Caco-2 (cell line): ENCODE measurements at regions not wholly inside any gene's neighbourhood (a gene's known extent, or its start where the extent isn't known, plus 50 kb on each side); places are given as distances from the start of the nearest gene placed in this dataset.

Experiments used
- BruUV-seq: library from RNA; stranded (reverse); fragments of 400-500 nt; replicated peaks from 2 replicates; lab custom pipeline; 2021; lab: Mats Ljungman, UMichigan
- CTCF ChIA-PET: fragments of 300-600 bp; sonication (Branson Sonifier 250); formaldehyde crosslinking; loops from one replicate; lab custom pipeline; 2022; ENCODE audit warnings: antibody characterized with exemption; lab: Charles Lee
- POLR2A ChIA-PET: fragments of 300-600 bp; sonication (Branson Sonifier 250); formaldehyde crosslinking; loops from one replicate; lab custom pipeline; 2022; ENCODE audit warnings: antibody characterized with exemption; lab: Charles Lee
- DNase-seq, 2 experiments: peaks; one replicate each; pipeline versions ENCODE4 v3.0.0 to v3.0.0-alpha.2; 2020 to 2022
- H3K27me3 ChIP-seq: replicated peaks from 2 replicates; pipeline ENCODE4 v1.6.0; 2011; ENCODE audit warnings: low read length; ENCODE audit not compliant: control insufficient read depth, insufficient read depth
- H3K36me3 ChIP-seq: 2 replicates; pipeline ENCODE4 v1.5.1; 2011; ENCODE audit warnings: low read length; ENCODE audit not compliant: control insufficient read depth, insufficient read depth
- H3K4me1 ChIP-seq: fragments of 250-450 bp; sonication (Bioruptor Pico); 2 replicates; pipeline ENCODE4 v1.5.1; 2020; ENCODE audit warnings: mild to moderate bottlenecking
- H3K4me3 ChIP-seq: 2 replicates; pipeline ENCODE4 v1.5.1; 2011; ENCODE audit warnings: low read depth, mild to moderate bottlenecking, control low read depth, low read length
- H3K9me3 ChIP-seq: fragments of 250-450 bp; sonication (Bioruptor Pico); 2 replicates; pipeline ENCODE4 v1.5.1; 2020; ENCODE audit warnings: mild to moderate bottlenecking, moderate library complexity
- H3K27ac Mint-ChIP-seq: one replicate; pipeline ENCODE4 v1.8.0; 2022; ENCODE audit warnings: mixed read lengths; ENCODE audit not compliant: unreplicated experiment
- H3K27me3 Mint-ChIP-seq: one replicate; pipeline ENCODE4 v1.8.0; 2022; ENCODE audit warnings: mixed read lengths; ENCODE audit not compliant: insufficient read depth, unreplicated experiment
- H3K36me3 Mint-ChIP-seq: one replicate; pipeline ENCODE4 v1.8.0; 2022; ENCODE audit warnings: mild to moderate bottlenecking, mixed read lengths; ENCODE audit not compliant: insufficient read depth, unreplicated experiment
- H3K4me1 Mint-ChIP-seq: one replicate; pipeline ENCODE4 v1.8.0; 2022; ENCODE audit warnings: low read depth, mixed read lengths; ENCODE audit not compliant: unreplicated experiment
- H3K4me3 Mint-ChIP-seq: one replicate; pipeline ENCODE4 v1.8.0; 2022; ENCODE audit warnings: mild to moderate bottlenecking, moderate library complexity, mixed read lengths; ENCODE audit not compliant: unreplicated experiment
- H3K9me3 Mint-ChIP-seq: one replicate; pipeline ENCODE4 v1.8.0; 2022; ENCODE audit warnings: mixed read lengths; ENCODE audit not compliant: unreplicated experiment
- intact Hi-C: fragments of 100-400 bp; cut with micrococcal nuclease; formaldehyde crosslinking; loops from one replicate; pipeline ENCODE4 v1.10.0; 2022; ENCODE audit not compliant: unreplicated experiment
- TF ChIP-seq, protein P1 (sequence below), 2 experiments: fragments of 200-600 bp in 1 of 2; IDR thresholded peaks; 1 replicate in 1 of 2; 2 replicates in 1 of 2; pipeline versions ENCODE4 v1.5.1 to v1.8.0; 2011 to 2022; ENCODE audit warnings: antibody characterized with exemption in 1 of 2, control low read depth in 1 of 2, inconsistent platforms in 1 of 2, low read depth in 1 of 2, low read length in 1 of 2, mild to moderate bottlenecking in 1 of 2, moderate library complexity in 1 of 2; ENCODE audit not compliant: insufficient read depth in 1 of 2, severe bottlenecking in 1 of 2, unreplicated experiment in 1 of 2

DNA sequence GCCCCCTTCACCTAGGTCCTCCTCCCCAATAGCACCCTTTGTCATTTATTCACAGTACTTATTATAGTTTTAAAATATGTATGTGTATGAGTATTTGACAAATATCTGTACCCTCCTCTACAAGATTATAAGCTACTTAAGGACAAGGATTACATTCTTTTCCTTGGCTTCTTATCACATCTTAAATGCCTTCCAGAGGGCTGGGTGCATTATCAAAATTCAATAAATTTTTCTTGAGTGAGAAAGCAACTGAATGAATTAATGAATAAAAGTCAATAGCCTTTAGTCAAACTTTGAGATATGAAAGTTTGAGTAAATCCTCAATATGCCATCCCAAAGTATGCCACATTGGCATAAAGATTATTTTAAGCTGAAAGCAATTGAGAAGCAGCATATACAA lies 621.7 kb downstream of the DNAH5 start:
- no peak for DNase-seq
- H3K27me3 Mint-ChIP-seq = no peaks in the 10 kb centered on the region
- ChIA-PET POLR2A (no interaction called here), CTCF (no interaction called here)
- no peaks in the 10 kb centered on the region for H3K4me1 Mint-ChIP-seq
- peaks cover 9% of the 10 kb centered on the region for H3K9me3 Mint-ChIP-seq
- H3K4me3 ChIP-seq = no peak overlapping the region
- intact Hi-C loops = no loop called here
- BruUV-seq = no TSS peak
- peaks cover 12% of the 10 kb centered on the region; the same call in 1 of the 2 replicates for H3K4me1 ChIP-seq
- TF ChIP-seq, protein P1, sequence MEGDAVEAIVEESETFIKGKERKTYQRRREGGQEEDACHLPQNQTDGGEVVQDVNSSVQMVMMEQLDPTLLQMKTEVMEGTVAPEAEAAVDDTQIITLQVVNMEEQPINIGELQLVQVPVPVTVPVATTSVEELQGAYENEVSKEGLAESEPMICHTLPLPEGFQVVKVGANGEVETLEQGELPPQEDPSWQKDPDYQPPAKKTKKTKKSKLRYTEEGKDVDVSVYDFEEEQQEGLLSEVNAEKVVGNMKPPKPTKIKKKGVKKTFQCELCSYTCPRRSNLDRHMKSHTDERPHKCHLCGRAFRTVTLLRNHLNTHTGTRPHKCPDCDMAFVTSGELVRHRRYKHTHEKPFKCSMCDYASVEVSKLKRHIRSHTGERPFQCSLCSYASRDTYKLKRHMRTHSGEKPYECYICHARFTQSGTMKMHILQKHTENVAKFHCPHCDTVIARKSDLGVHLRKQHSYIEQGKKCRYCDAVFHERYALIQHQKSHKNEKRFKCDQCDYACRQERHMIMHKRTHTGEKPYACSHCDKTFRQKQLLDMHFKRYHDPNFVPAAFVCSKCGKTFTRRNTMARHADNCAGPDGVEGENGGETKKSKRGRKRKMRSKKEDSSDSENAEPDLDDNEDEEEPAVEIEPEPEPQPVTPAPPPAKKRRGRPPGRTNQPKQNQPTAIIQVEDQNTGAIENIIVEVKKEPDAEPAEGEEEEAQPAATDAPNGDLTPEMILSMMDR (IDR thresholded peaks at IDR 0.05; ENCODE audit: insufficient read depth in 1 of 2, low read depth in 1 of 2, low read length in 1 of 2, severe bottlenecking in 1 of 2, unreplicated experiment in 1 of 2) = no peak
- H3K27me3 ChIP-seq = no peaks in the 10 kb centered on the region
- peaks cover 7% of the 10 kb centered on the region; the same call in 1 of the 2 replicates for H3K9me3 ChIP-seq
- H3K36me3 Mint-ChIP-seq = no peaks in the 10 kb centered on the region
- H3K27ac Mint-ChIP-seq = no peak overlapping the region
- no peak overlapping the region for H3K4me3 Mint-ChIP-seq
- no peaks in the 10 kb centered on the region for H3K36me3 ChIP-seq

DNA sequence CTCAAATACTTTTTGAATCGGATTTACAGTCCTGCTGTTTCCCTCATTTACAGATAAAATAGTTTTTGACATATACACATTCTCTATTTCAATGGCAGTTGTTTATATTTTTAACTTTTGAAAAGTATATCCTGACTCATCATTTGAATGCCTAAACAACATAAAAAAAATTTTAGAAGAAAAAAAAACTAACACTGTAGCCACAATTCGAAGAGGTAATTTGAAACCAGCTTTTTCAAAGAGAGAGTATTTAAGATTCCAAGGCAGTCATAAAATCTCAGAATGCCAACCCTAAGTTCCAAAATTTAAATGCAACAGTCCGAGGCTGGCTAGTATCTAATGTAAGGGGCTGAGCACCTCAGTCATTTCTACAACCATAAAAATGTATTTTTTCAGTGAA lies 626.8 kb downstream of the DNAH5 start:
- H3K27me3 Mint-ChIP-seq = peaks cover 3% of the 10 kb centered on the region
- DNase-seq = no peak
- ChIA-PET CTCF (no interaction called here), POLR2A (no interaction called here)
- H3K4me1 Mint-ChIP-seq = no peaks in the 10 kb centered on the region
- no TSS peak for BruUV-seq
- Histone ChIP-seq H3K9me3 (peaks cover 7% of the 10 kb centered on the region; the same call in 1 of the 2 replicates), H3K4me3 (no peak overlapping the region), H3K27me3 (no peaks in the 10 kb centered on the region), H3K36me3 (no peaks in the 10 kb centered on the region), H3K4me1 (peaks cover 6% of the 10 kb centered on the region; the same call in 1 of the 2 replicates)
- peaks cover 9% of the 10 kb centered on the region for H3K9me3 Mint-ChIP-seq
- no peaks in the 10 kb centered on the region for H3K36me3 Mint-ChIP-seq
- TF ChIP-seq, protein P1 (IDR thresholded peaks at IDR 0.05; ENCODE audit: insufficient read depth in 1 of 2, low read depth in 1 of 2, low read length in 1 of 2, severe bottlenecking in 1 of 2, unreplicated experiment in 1 of 2) = no peak
- no peak overlapping the region for H3K4me3 Mint-ChIP-seq
- H3K27ac Mint-ChIP-seq = no peak overlapping the region
- intact Hi-C loops = no loop called here

DNA sequence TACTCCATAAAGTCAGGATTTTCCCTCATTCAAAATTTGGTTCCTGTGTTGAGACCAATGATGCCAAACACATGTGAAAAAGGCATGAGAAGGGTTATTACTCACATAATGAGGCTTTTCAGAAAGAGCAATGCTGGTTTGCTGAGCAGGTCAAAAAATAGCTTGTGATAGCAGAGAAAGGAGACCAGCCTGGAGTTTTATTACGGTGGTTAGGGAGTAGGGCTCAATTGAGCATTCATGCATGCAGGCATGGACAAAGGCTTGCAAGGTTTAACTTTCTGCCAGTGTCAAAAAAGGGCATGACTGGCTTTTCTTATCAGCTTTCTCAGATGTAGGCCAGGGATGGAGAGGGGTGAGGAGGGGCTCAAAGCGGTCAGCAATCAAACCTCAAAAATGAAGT lies 628.3 kb downstream of the DNAH5 start:
- no peak overlapping the region for H3K4me3 ChIP-seq
- no TSS peak for BruUV-seq
- H3K27me3 ChIP-seq = no peaks in the 10 kb centered on the region
- Mint-ChIP-seq H3K4me3 (no peak overlapping the region), H3K36me3 (no peaks in the 10 kb centered on the region), H3K27me3 (peaks cover 3% of the 10 kb centered on the region), H3K9me3 (peaks cover 9% of the 10 kb centered on the region), H3K4me1 (no peaks in the 10 kb centered on the region), H3K27ac (no peak overlapping the region)
- ChIA-PET CTCF (no interaction called here), POLR2A (no interaction called here)
- H3K4me1 ChIP-seq = 0 out of 2 replicates have a peak, but pooled peaks cover 4% of the 10 kb centered on the region
- TF ChIP-seq, protein P1 (IDR thresholded peaks at IDR 0.05; ENCODE audit: insufficient read depth in 1 of 2, low read depth in 1 of 2, low read length in 1 of 2, severe bottlenecking in 1 of 2, unreplicated experiment in 1 of 2) = no peak
- no peak for DNase-seq
- peaks cover 7% of the 10 kb centered on the region; the same call in 1 of the 2 replicates for H3K9me3 ChIP-seq
- no peaks in the 10 kb centered on the region for H3K36me3 ChIP-seq
- intact Hi-C loops = no loop called here
